Skin epidermis (tissue), 12 donors: ENCODE measurements at regions not wholly inside any gene's neighbourhood (a gene's known extent, or its start where the extent isn't known, plus 50 kb on each side); places are given as distances from the start of the nearest gene placed in this dataset.

ENCODE experiments used
- H3K27ac ChIP-seq, 21 experiments: fragments of 200-600 bp; sonication (generic) in 11 of 21; one replicate each; pipeline ENCODE4 v1.5.0; 2020; ENCODE audit warnings: mild to moderate bottlenecking in 3 of 21, inconsistent platforms in 2 of 21, moderate library complexity in 2 of 21
- H3K4me3 ChIP-seq, 7 experiments: fragments of 200-600 bp; sonication (generic) in 2 of 7; one replicate each; pipeline ENCODE4 v1.5.0; 2020; ENCODE audit warnings: inconsistent platforms in 2 of 7, mild to moderate bottlenecking in 2 of 7, moderate library complexity in 1 of 7

DNA sequence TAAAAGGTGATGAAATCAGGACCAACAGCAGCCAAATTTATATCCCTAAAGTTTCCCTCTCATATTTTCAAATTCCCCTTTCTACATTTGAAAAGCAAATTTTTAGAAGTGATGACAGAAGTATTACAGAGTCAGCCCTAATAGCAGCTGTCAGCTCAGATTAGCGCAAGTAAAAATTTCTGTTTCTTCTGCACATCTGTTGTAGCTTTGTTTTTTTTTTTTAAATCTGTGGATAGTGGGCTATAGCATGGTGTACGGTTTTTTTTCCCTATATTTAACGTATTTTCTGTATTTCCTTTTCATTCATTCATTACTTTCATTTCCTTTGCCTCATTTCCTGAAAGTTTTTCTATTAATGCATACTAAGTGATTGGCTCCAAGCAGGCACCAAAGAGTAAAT is 99.1 kb downstream of the MACIR start:
- H3K27ac ChIP-seq, result no peak overlapping the region
- no peak overlapping the region for H3K4me3 ChIP-seq

- Histone ChIP-seq H3K27ac (no peak overlapping the region), H3K4me3 (no peak overlapping the region)
Measured at GRCh38 chr5:103356350-103357091, 98.0 kb downstream of the MACIR start.

GRCh38 chr5:103355579-103355978 is 97.0 kb downstream of the MACIR start:
- no peak overlapping the region for H3K4me3 ChIP-seq
- no peak overlapping the region for H3K27ac ChIP-seq

GRCh38 chr5:103354446-103354845 is 95.9 kb downstream of the MACIR start:
- Histone ChIP-seq H3K27ac (no peak overlapping the region), H3K4me3 (no peak overlapping the region)

- no peak overlapping the region for H3K4me3 ChIP-seq
Measured at GRCh38 chr5:103353581-103353980, 95.0 kb downstream of the MACIR start.

DNA sequence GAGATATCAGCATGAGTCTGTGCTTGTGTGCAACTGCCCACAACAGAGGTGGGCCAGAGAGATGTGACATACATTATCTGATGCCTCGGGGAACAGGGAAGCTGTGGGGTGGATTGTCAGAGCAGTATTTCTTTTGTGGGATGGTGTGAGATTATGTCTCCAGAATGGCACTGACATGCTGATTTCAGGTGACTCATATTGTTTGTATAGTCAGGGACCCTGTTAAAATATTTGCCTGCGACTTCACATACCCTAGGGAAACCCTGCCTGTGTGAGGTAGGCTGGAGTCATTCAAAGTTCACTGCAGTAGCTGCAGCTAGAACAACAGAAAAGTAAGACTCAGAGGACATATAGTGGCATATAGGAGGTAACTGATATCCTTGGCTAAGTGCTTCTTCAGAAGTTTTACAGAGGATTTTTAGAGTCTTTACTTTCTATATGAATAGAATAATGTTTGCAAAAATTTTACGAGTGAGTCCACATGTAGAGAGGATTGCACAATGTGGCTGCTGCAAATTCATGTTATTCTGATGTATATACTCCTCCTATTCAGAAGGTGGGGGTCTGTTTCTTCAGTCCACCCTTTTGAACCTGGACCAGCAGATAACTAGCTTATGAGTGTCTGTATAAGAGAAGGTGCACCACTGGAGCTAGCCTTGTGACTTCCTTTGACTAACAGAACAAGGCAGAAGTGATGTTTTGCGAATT is 89.3 kb downstream of the MACIR start:
- H3K4me3 ChIP-seq, result no peak overlapping the region
- no peak overlapping the region for H3K27ac ChIP-seq

More at GRCh38 chr5:103353581-103353980, 95.0 kb downstream of the MACIR start:
- H3K27ac ChIP-seq, result no peak overlapping the region

DNA sequence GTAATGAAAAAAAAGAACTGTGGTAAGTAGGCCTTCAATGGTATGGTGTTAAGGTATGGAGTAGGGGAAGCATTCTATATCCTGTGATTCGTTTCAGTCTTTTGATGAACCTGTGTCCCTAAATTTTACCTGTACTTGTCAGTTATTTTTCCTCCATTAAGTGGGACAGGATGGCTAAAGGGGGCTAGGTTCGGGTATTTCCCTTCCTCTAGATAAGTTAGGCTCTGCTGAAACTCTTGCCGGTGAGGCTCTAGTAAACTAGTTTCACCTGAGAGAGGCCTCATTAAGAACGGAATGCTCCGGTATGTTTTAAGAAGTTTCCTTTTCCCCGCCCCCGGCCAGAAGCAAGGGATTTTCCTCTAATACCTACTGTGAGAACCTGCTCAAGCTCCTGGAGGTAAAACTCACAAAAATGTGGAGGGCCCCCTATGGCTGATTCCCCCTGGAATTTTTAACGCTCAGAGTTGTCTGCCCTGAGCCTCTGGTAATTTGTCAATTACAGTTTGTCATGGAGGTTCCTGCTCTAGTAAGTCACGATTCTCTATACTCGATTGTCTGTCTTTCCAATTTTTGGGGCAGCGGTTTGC is 87.7 kb downstream of the MACIR start:
- Histone ChIP-seq H3K27ac (no peak overlapping the region), H3K4me3 (no peak overlapping the region)

GRCh38 chr5:103345461-103345860 is 86.9 kb downstream of the MACIR start:
- Histone ChIP-seq H3K27ac (no peak overlapping the region), H3K4me3 (no peak overlapping the region)

- Histone ChIP-seq H3K4me3 (no peak overlapping the region), H3K27ac (no peak overlapping the region)
Measured at GRCh38 chr5:103340717-103341388, 82.3 kb downstream of the MACIR start.

- H3K27ac ChIP-seq, result no peak overlapping the region
- H3K4me3 ChIP-seq, result no peak overlapping the region
Measured at GRCh38 chr5:103340132-103340531, 81.6 kb downstream of the MACIR start.

- no peak overlapping the region for H3K4me3 ChIP-seq
- H3K27ac ChIP-seq, result no peak overlapping the region
Measured at GRCh38 chr5:103336941-103337340, 78.4 kb downstream of the MACIR start.

- Histone ChIP-seq H3K4me3 (no peak overlapping the region), H3K27ac (no peak overlapping the region)
Measured at GRCh38 chr5:103333376-103333775, 74.8 kb downstream of the MACIR start.

DNA sequence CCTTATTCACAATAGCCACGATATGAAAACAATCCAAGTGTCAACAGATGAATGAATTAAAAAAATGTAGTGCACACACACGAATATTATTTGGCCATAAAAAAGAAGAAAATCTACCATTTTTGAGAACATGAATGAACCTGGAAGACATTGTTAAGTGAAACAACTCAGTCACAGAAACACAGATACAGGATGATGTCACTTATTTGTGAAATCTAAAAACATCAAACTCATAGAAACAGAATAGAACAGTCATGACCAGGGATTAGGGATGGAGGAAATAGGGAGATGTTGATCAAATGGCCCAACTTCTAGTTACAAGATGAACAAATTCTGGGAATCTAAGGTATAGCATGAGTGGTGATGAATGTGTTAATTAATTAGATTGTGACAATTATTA is 72.3 kb downstream of the MACIR start:
- no peak overlapping the region for H3K4me3 ChIP-seq
- H3K27ac ChIP-seq, result no peak overlapping the region
